Mesenteric fat pad (tissue), 1 donor: ENCODE measurements at regions not wholly inside any gene's neighbourhood (a gene's known extent, or its start where the extent isn't known, plus 50 kb on each side); places are given as distances from the start of the nearest gene placed in this dataset.

Source experiments
- DNase-seq: peaks from one replicate; pipeline ENCODE4 v3.0.0-alpha.2; 2020; ENCODE audit warnings: low spot score
- donor health status: DM: yes; HTN: yes; CAD: no.

- no peak for DNase-seq
These were observed 173.0 kb upstream of the ECI2 start for GRCh38 chr6:4308364-4308763.

GRCh38 chr6:4304927-4305455 is 169.6 kb upstream of the ECI2 start:
- no peak for DNase-seq

DNA sequence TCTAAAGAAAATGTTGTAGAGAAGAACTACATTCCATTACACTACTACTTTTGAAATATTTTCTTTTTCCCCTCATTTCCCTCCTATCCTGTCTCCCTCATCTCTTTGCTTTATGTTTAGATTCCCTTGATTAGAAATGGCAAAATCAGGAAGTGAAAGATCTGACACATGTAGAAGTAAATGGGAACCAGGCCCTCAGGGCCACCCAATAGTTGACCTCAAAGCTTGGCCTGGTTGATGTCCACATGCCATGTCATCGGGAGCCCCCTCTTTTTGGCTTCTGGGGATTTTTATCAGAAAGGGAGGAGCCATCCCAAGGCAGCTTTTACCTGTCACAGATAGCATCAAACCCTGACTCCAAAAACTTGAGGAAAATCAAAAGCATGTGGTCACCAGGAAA is 168.3 kb upstream of the ECI2 start:
- no peak for DNase-seq

GRCh38 chr6:4302524-4302923 is 167.1 kb upstream of the ECI2 start:
- DNase-seq = no peak

DNA sequence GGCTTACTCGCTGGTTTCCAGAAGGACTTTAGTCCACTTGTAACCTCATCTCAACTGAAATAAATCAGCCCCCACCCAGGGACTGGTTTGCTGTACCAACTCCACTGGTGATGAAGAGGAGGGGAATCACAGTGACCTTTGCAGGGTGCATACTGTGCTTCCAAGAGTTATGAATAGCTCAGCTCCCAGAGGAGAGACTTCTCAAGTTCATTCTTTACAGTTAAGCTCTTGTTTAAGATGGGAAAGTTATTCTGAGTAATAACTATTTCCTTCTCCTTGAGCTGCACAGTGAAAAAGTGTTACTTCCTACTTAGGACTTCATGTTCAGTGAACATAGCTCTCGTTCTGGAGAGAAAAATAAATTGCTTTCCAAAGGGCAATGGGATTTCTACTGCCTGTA is 166.5 kb upstream of the ECI2 start:
- DNase-seq = no peak

DNA sequence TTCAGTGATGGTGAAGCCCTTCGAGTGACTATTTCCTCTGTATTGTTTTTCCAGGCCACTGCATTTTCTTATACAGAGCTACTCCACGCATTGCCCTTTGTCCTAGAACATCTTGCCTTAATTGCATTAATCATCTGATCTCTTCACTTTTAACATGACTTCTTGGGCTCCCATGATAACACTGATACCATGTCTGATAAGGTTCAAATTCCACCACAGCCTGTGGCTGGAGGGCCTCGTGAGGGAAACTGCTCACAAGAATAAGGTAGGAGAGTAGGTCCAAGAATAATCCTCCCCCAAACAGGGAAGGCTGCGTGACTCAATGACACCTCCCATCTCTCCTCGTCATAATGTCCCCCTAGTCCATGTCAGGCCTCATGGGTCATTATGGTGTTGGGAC is 165.5 kb upstream of the ECI2 start:
- DNase-seq = no peak

- no peak for DNase-seq
These were observed 164.1 kb upstream of the ECI2 start for GRCh38 chr6:4299476-4299875.

DNA sequence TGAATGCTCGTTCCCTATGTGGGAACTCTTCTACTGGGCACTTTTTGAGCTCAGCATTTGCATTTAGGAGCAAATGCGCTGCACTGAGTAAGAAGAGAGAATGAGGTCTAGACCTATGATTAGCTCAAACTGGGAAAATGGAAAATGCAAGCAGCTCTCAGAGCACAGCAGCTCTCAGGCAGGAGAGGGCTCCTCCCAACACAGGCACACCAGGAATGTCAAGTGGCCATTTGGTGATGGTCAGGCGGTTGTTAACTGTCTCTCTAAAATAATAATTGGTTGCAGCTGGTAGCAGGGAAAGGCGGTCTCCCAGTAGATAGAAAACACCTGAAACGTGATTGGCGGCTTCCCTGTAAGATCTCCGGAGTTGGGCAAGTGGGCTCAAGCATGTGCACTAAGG is 162.0 kb upstream of the ECI2 start:
- DNase-seq = no peak

- DNase-seq = no peak
These were observed 161.2 kb upstream of the ECI2 start for GRCh38 chr6:4296552-4296951.

DNA sequence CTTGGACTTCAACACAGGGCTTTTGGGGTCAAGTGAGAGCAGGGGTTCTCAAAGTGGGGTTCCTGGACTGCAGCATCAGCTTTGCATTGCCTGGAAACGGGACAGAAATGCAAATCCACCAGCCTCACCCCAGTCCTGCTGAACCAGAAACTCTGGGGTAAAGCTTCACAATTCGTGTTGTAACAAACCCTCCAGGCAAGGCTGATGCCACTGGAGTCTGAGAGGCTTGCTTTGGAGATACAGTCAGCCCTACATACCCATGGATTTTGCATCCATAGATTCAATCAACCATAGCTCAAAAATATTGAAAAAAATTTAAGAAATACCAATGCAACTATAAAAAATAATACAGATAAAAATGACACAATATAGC is 160.4 kb upstream of the ECI2 start:
- DNase-seq = no peak

DNA sequence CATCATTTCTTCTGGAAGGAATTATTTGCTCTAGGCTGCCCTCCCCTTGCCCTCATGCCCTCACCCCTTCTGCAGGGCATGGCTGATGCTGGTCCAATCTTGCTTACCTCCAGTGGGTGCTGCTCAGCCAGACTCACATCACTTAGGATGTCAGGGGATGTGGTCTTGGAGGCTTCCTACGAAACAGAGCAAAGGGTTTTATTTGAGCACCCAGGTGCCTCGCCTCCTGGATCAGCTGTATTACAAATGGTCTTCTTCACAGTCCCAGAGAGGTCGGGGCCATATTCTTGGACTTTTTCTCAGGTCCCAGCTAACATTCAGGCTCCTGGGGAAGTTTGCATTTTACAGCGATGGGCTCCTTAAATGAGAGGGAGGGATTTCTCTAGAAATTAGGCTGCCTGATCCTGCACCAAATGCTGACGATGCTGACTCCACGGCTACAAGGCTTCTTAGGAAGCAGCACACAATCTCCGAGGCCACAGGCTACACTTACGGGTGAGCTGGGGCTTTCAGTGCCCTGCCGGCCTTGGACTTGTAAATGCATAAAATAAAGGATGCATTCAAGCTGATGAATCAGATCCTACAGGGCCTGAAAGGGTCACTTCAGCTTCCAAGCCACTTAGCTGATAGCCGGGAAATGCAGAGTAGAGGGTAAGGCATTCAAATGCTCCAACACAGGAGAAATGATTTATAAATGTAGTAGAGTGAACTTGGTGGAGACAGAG is 159.8 kb upstream of the ECI2 start:
- no peak for DNase-seq

- no peak for DNase-seq
These were observed 159.3 kb upstream of the ECI2 start for GRCh38 chr6:4294636-4295035.

DNA sequence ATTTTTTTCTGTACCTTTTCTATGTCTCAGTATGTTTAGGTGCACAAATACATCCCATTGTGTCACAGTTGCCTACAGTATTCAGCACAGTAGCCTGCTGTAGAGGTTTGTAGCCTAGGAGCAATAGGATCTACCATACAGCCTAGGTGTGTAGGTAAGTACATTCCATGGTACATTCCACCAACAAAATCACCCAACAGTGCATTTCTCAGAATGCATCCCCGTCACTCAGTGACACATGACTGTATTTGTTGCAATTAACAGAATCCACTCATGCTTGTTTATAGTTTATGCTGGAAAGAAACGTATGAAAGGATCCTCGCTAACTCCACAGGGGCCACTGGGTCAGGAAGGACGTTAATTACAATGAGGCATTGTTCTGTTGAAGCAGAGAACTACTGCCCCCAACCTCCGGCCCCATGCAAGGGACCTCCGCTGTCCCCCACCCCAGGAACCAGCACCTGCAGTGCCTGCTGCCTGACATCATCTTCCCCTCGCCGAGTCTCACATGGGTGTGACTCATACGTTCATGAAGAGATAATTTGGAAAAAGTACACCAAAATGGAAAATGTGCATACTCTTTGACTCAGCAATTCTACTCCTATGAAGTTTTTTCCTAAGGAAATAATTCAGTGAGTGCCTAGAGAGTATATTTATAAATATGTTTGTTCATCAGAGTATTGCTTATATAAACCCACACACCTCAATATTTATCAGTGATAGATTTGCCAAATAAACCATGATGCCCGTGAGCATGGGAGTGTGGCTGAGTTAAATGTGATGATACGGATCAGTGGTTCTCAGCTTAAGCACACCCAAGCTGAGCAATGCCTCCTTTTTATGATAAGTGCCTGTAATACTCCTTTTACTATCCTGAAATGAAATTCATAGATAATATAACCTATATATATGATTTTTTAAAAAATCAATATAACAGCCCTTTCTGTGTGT is 156.4 kb upstream of the ECI2 start:
- no peak for DNase-seq

- DNase-seq = no peak
These were observed 154.5 kb upstream of the ECI2 start for GRCh38 chr6:4289770-4290320.

DNA sequence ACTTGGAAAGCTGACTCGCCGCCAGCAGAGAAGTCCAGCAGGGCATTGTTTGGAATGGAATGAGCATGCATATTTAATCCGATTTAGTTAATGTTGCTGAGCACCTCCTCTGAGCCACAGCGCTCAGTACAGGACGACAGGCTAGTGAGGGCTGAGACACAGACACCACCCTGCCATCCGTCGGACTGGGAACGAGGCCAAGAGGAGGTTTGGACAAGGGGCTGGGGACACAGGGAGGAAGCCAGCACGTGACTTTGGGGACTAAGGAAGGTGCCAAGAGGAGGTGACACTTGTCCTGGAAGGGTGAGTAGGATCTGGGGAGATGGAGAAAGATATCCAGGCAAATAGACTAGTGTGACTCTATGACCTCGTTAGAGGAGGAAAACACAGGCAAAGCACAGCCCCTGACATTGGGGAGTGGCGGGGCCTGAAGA is 152.5 kb upstream of the ECI2 start:
- no peak for DNase-seq

DNA sequence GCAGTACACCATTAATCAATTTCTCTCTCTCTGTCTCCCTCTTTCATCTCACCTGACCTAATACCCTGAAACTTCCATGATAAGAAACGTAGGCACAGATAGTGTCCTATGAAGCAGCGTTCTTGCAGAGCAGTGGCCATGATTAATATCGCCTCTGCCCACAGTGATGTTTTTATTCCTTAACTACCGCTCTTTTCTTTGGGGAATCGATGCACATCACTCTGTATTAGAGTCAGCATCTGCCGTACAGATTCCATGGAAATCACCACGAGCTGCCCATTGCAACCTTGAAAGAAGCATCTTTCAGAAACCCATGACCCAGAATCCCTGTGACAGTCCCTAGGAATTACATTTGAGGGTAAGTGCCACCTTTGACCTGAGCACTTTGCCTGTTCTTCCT is 152.0 kb upstream of the ECI2 start:
- no peak for DNase-seq

- no peak for DNase-seq
These were observed 147.6 kb upstream of the ECI2 start for GRCh38 chr6:4282926-4283325.

- no peak for DNase-seq
These were observed 146.2 kb upstream of the ECI2 start for GRCh38 chr6:4281341-4282293.

GRCh38 chr6:4280707-4281106 is 145.3 kb upstream of the ECI2 start:
- no peak for DNase-seq

- no peak for DNase-seq
These were observed 144.7 kb upstream of the ECI2 start for GRCh38 chr6:4280031-4280430.
